ENCODE measurements at regions not wholly inside any gene's neighbourhood (a gene's known extent, or its start where the extent isn't known, plus 50 kb on each side); places are given as distances from the start of the nearest gene placed in this dataset.
A peak's percentile ranks its signal among the peaks of the same experiment; 100 is the strongest.

- DNase-seq = no peak
Measured at GRCh38 chr6:24987446-24988115, 51.8 kb upstream of the RIPOR2 start.

- DNase-seq = no peak
Measured at GRCh38 chr6:24988562-24988961, 52.8 kb upstream of the RIPOR2 start.

- DNase-seq = no peak
Measured at GRCh38 chr6:24990236-24990845, 54.6 kb upstream of the RIPOR2 start.

GRCh38 chr6:24990944-24991809 is 55.4 kb upstream of the RIPOR2 start:
- no peak for DNase-seq

GRCh38 chr6:24991810-24992467 is 56.2 kb upstream of the RIPOR2 start:
- peak; percentile 5 for DNase-seq

- DNase-seq = no peak
Measured at GRCh38 chr6:24994812-24995211, 59.1 kb upstream of the RIPOR2 start.

- no peak for DNase-seq
Measured at GRCh38 chr6:24995270-24995669, 59.5 kb upstream of the RIPOR2 start.

GRCh38 chr6:24996269-24996836 is 60.6 kb upstream of the RIPOR2 start:
- DNase-seq = no peak

GRCh38 chr6:24997231-24997630 is 61.5 kb upstream of the RIPOR2 start:
- no peak for DNase-seq

- DNase-seq = no peak
Measured at GRCh38 chr6:24997905-24998304, 62.1 kb upstream of the RIPOR2 start.

- no peak for DNase-seq
Measured at GRCh38 chr6:25002326-25003091, 66.7 kb upstream of the RIPOR2 start.

- no peak for DNase-seq
Measured at GRCh38 chr6:25004357-25004756, 68.6 kb upstream of the RIPOR2 start.

GRCh38 chr6:25005010-25005409 is 69.2 kb upstream of the RIPOR2 start:
- peak; percentile 8 for DNase-seq

- no peak for DNase-seq
Measured at GRCh38 chr6:25006075-25006474, 70.3 kb upstream of the RIPOR2 start.

GRCh38 chr6:25006565-25007001 is 70.8 kb upstream of the RIPOR2 start:
- DNase-seq = no peak

- no peak for DNase-seq
Measured at GRCh38 chr6:25007269-25007699, 71.5 kb upstream of the RIPOR2 start.

GRCh38 chr6:25008707-25009392 is 73.1 kb upstream of the RIPOR2 start:
- no peak for DNase-seq

GRCh38 chr6:25009393-25009710 is 73.6 kb upstream of the RIPOR2 start:
- no peak for DNase-seq

GRCh38 chr6:25010176-25010575 is 74.4 kb upstream of the RIPOR2 start:
- DNase-seq = no peak

- DNase-seq = no peak
Measured at GRCh38 chr6:25010902-25011625, 75.3 kb upstream of the RIPOR2 start.

GRCh38 chr6:25012657-25013056 is 76.9 kb upstream of the RIPOR2 start:
- DNase-seq = no peak

Data from DMS79 (cell line).